Nephron progenitor cell (in vitro differentiated cells): ENCODE measurements at regions not wholly inside any gene's neighbourhood (a gene's known extent, or its start where the extent isn't known, plus 50 kb on each side); places are given as distances from the start of the nearest gene placed in this dataset.
"Not testable (repeated sequence)": the region's sequence is repeated elsewhere in the genome, so short reads cannot be mapped to it uniquely, and the experiment has no call there.

Experiments
- DNase-seq: peaks from one replicate; pipeline ENCODE4 v3.0.0; 2021
- H3K27ac Mint-ChIP-seq: 2 replicates; pipeline ENCODE4 v1.8.0; 2021; ENCODE audit warnings: mild to moderate bottlenecking, moderate library complexity, mixed read lengths
- H3K27me3 Mint-ChIP-seq: 2 replicates; pipeline ENCODE4 v1.8.0; 2021; ENCODE audit warnings: mild to moderate bottlenecking, low read depth, mixed read lengths; ENCODE audit not compliant: poor library complexity
- H3K36me3 Mint-ChIP-seq: 2 replicates; pipeline ENCODE4 v1.8.0; 2021; ENCODE audit warnings: low read depth, mixed read lengths
- H3K4me1 Mint-ChIP-seq: 2 replicates; pipeline ENCODE4 v1.8.0; 2021; ENCODE audit warnings: mixed read lengths
- H3K4me3 Mint-ChIP-seq: 2 replicates; pipeline ENCODE4 v1.8.0; 2021; ENCODE audit warnings: mild to moderate bottlenecking, moderate library complexity, mixed read lengths
- H3K9me3 Mint-ChIP-seq: 2 replicates; pipeline ENCODE4 v1.8.0; 2021; ENCODE audit warnings: mild to moderate bottlenecking, moderate library complexity, mixed read lengths
- CTCF ChIP-seq: fragments of 200-600 bp; sonication (generic); IDR thresholded peaks from 2 replicates; pipeline ENCODE4 v1.5.0; 2021; ENCODE audit warnings: antibody characterized with exemption

DNA sequence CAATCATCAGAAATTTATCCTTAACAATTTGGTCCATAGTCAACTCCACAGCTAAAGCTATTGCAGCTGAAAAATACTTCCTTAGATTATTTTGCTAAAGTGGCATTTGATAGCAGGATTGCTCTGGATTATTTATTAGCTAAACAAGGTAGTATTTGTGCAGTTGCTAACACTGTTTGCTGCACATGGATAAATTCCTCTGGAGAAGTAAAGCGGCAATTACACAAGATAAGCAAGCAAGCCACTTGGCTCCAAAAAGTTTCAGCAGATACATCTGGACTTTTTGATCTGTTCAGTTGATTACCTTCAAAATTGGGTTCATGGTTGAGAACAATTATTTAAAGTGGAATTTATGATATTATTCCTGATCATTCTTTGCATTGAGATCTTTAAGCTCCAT is 971.5 kb downstream of the C4orf33 start:
- H3K27me3 Mint-ChIP-seq, result no peaks in the 10 kb centered on the region
- H3K4me3 Mint-ChIP-seq, result no peak overlapping the region
- H3K36me3 Mint-ChIP-seq, result no peaks in the 10 kb centered on the region
- no peak for DNase-seq
- H3K9me3 Mint-ChIP-seq, result peaks cover 7% of the 10 kb centered on the region
- no peak for TF ChIP-seq CTCF
- no peak overlapping the region for H3K27ac Mint-ChIP-seq
- no peaks in the 10 kb centered on the region for H3K4me1 Mint-ChIP-seq

- no peaks in the 10 kb centered on the region for H3K27me3 Mint-ChIP-seq
- H3K36me3 Mint-ChIP-seq, result no peaks in the 10 kb centered on the region
- H3K27ac Mint-ChIP-seq, result no peak overlapping the region
- H3K9me3 Mint-ChIP-seq, result peaks cover 7% of the 10 kb centered on the region
- TF ChIP-seq CTCF, result no peak
- no peaks in the 10 kb centered on the region for H3K4me1 Mint-ChIP-seq
- no peak for DNase-seq
- no peak overlapping the region for H3K4me3 Mint-ChIP-seq
Observed at GRCh38 chr4:130068072-130068471, 972.1 kb downstream of the C4orf33 start.

DNA sequence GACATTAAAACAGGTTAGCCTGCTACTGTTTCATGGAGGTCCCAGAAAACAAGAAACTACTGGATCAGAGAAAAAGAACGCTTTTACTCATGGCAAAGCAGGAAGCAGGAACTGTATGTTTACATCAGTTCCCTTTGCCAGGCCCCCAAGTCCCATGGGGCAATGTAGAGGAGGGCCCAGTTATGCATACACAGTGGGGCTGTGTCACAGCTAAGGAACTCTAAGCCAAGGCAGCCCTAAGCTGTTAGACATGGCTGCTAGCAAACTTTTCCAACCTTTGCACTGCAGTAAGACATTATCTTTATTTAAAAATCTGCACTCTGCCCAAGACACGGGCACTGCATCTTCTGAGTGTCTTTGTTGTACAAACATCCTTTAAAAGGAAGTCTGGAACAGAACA is 975.8 kb downstream of the C4orf33 start:
- Mint-ChIP-seq H3K4me1 (no peaks in the 10 kb centered on the region), H3K36me3 (no peaks in the 10 kb centered on the region), H3K9me3 (peaks cover 7% of the 10 kb centered on the region), H3K27me3 (no peaks in the 10 kb centered on the region), H3K27ac (no peak overlapping the region), H3K4me3 (no peak overlapping the region)
- DNase-seq, result no peak
- TF ChIP-seq CTCF, result no peak

- Mint-ChIP-seq H3K4me3 (no peak overlapping the region), H3K27ac (no peak overlapping the region), H3K9me3 (peaks cover 7% of the 10 kb centered on the region), H3K4me1 (no peaks in the 10 kb centered on the region), H3K36me3 (no peaks in the 10 kb centered on the region), H3K27me3 (no peaks in the 10 kb centered on the region)
- TF ChIP-seq CTCF, result no peak
- DNase-seq, result no peak
Observed at GRCh38 chr4:130073145-130073790, 977.3 kb downstream of the C4orf33 start.

DNA sequence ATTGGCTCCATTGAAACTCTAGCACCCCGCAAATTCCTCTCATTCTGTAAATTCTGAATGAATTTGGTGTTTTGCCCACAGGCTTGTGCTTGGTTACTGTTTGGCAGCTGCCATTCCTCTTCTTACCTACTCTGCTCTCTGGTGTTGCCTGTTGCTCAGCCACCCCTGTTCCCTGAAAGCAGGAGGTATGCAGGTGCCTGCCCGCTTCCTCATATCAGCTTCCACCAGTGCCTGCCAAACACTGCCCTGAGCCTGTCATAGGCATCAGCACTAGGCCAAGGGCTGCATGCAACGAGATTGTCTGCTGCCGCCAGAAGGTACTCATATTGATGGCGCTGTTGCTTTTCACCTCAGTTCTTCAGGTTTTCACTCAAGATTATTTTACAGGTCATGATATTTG is 978.1 kb downstream of the C4orf33 start:
- Mint-ChIP-seq H3K9me3 (peaks cover 7% of the 10 kb centered on the region), H3K27me3 (no peaks in the 10 kb centered on the region), H3K4me1 (no peaks in the 10 kb centered on the region), H3K4me3 (no peak overlapping the region), H3K36me3 (no peaks in the 10 kb centered on the region), H3K27ac (peak overlapping the region; percentile 55)
- no peak for TF ChIP-seq CTCF
- DNase-seq, result no peak

GRCh38 chr4:130077275-130077674 is 981.3 kb downstream of the C4orf33 start:
- no peaks in the 10 kb centered on the region for H3K36me3 Mint-ChIP-seq
- no peaks in the 10 kb centered on the region for H3K9me3 Mint-ChIP-seq
- no peak for TF ChIP-seq CTCF
- H3K27me3 Mint-ChIP-seq, result no peaks in the 10 kb centered on the region
- H3K4me3 Mint-ChIP-seq, result no peak overlapping the region
- no peaks in the 10 kb centered on the region for H3K4me1 Mint-ChIP-seq
- DNase-seq, result no peak
- H3K27ac Mint-ChIP-seq, result no peak overlapping the region

- H3K4me3 Mint-ChIP-seq, H3K9me3 Mint-ChIP-seq, H3K27ac Mint-ChIP-seq, H3K27me3 Mint-ChIP-seq, DNase-seq, H3K4me1 Mint-ChIP-seq, H3K36me3 Mint-ChIP-seq: not testable (repeated sequence)
Observed at GRCh38 chr4:130079027-130079426, 983.1 kb downstream of the C4orf33 start.
